ENCODE measurements at regions not wholly inside any gene's neighbourhood (a gene's known extent, or its start where the extent isn't known, plus 50 kb on each side); places are given as distances from the start of the nearest gene placed in this dataset.

- H3K4me1 ChIP-seq (ENCODE audit: insufficient read depth, insufficient read length), result no peaks in the 10 kb centered on the region
- H3K9ac ChIP-seq (ENCODE audit: insufficient read length, low read depth), result no peak overlapping the region
- no peak for DNase-seq (ENCODE audit: low read depth, low spot score)
- no peaks in the 10 kb centered on the region for H3K36me3 ChIP-seq (ENCODE audit: insufficient read depth, insufficient read length, low read length)
- TF ChIP-seq ZNF274 (IDR thresholded peaks at IDR 0.05; ENCODE audit: low read depth, low read length) (no peak), YY1 (IDR thresholded peaks at IDR 0.05; ENCODE audit: insufficient read depth, insufficient read length) (no peak), SUZ12 (IDR thresholded peaks at IDR 0.05; ENCODE audit: extremely low read depth, insufficient read depth, insufficient read length) (no peak)
- no peak overlapping the region for H3K4me3 ChIP-seq (ENCODE audit: insufficient read length, low read depth)
- H3K27me3 ChIP-seq (ENCODE audit: insufficient read depth, insufficient read length), result no peaks in the 10 kb centered on the region
- no peaks in the 10 kb centered on the region for H3K9me3 ChIP-seq (ENCODE audit: insufficient read depth, low read length)
Measured at GRCh38 chr6:139586273-139586672, 211.8 kb upstream of the CITED2 start.

GRCh38 chr6:139584599-139584998, 210.2 kb upstream of the CITED2 start:
- Histone ChIP-seq H3K4me1 (ENCODE audit: insufficient read depth, insufficient read length) (no peaks in the 10 kb centered on the region), H3K9me3 (ENCODE audit: insufficient read depth, low read length) (no peaks in the 10 kb centered on the region), H3K4me3 (ENCODE audit: insufficient read length, low read depth) (no peak overlapping the region), H3K27me3 (ENCODE audit: insufficient read depth, insufficient read length) (no peaks in the 10 kb centered on the region), H3K9ac (ENCODE audit: insufficient read length, low read depth) (no peak overlapping the region), H3K36me3 (ENCODE audit: insufficient read depth, insufficient read length, low read length) (no peaks in the 10 kb centered on the region)
- no peak for DNase-seq (ENCODE audit: low read depth, low spot score)
- TF ChIP-seq SUZ12 (IDR thresholded peaks at IDR 0.05; ENCODE audit: extremely low read depth, insufficient read depth, insufficient read length) (no peak), ZNF274 (IDR thresholded peaks at IDR 0.05; ENCODE audit: low read depth, low read length) (no peak), YY1 (IDR thresholded peaks at IDR 0.05; ENCODE audit: insufficient read depth, insufficient read length) (no peak)

- Histone ChIP-seq H3K4me3 (ENCODE audit: insufficient read length, low read depth) (no peak overlapping the region), H3K27me3 (ENCODE audit: insufficient read depth, insufficient read length) (no peaks in the 10 kb centered on the region), H3K9me3 (ENCODE audit: insufficient read depth, low read length) (no peaks in the 10 kb centered on the region), H3K36me3 (ENCODE audit: insufficient read depth, insufficient read length, low read length) (no peaks in the 10 kb centered on the region), H3K4me1 (ENCODE audit: insufficient read depth, insufficient read length) (no peaks in the 10 kb centered on the region), H3K9ac (ENCODE audit: insufficient read length, low read depth) (no peak overlapping the region)
- TF ChIP-seq SUZ12 (IDR thresholded peaks at IDR 0.05; ENCODE audit: extremely low read depth, insufficient read depth, insufficient read length) (no peak), YY1 (IDR thresholded peaks at IDR 0.05; ENCODE audit: insufficient read depth, insufficient read length) (no peak), ZNF274 (IDR thresholded peaks at IDR 0.05; ENCODE audit: low read depth, low read length) (no peak)
- no peak for DNase-seq (ENCODE audit: low read depth, low spot score)
Measured at GRCh38 chr6:139583420-139583819, 209.0 kb upstream of the CITED2 start.

- no peaks in the 10 kb centered on the region for H3K36me3 ChIP-seq (ENCODE audit: insufficient read depth, insufficient read length, low read length)
- H3K4me3 ChIP-seq (ENCODE audit: insufficient read length, low read depth), result no peak overlapping the region
- no peaks in the 10 kb centered on the region for H3K27me3 ChIP-seq (ENCODE audit: insufficient read depth, insufficient read length)
- no peak for TF ChIP-seq YY1 (IDR thresholded peaks at IDR 0.05; ENCODE audit: insufficient read depth, insufficient read length)
- no peak for TF ChIP-seq ZNF274 (IDR thresholded peaks at IDR 0.05; ENCODE audit: low read depth, low read length)
- no peak for TF ChIP-seq SUZ12 (IDR thresholded peaks at IDR 0.05; ENCODE audit: extremely low read depth, insufficient read depth, insufficient read length)
- no peaks in the 10 kb centered on the region for H3K4me1 ChIP-seq (ENCODE audit: insufficient read depth, insufficient read length)
- no peaks in the 10 kb centered on the region for H3K9me3 ChIP-seq (ENCODE audit: insufficient read depth, low read length)
- H3K9ac ChIP-seq (ENCODE audit: insufficient read length, low read depth), result no peak overlapping the region
- no peak for DNase-seq (ENCODE audit: low read depth, low spot score)
Measured at GRCh38 chr6:139582956-139583355, 208.5 kb upstream of the CITED2 start.

- no peak overlapping the region for H3K4me3 ChIP-seq (ENCODE audit: insufficient read length, low read depth)
Measured at GRCh38 chr6:139581485-139581865, 207.0 kb upstream of the CITED2 start.

GRCh38 chr6:139580592-139581484, 206.4 kb upstream of the CITED2 start:
- DNase-seq (ENCODE audit: low read depth, low spot score), result no peak
- Histone ChIP-seq H3K27me3 (ENCODE audit: insufficient read depth, insufficient read length) (no peaks in the 10 kb centered on the region), H3K4me3 (ENCODE audit: insufficient read length, low read depth) (no peak overlapping the region), H3K9me3 (ENCODE audit: insufficient read depth, low read length) (no peaks in the 10 kb centered on the region), H3K36me3 (ENCODE audit: insufficient read depth, insufficient read length, low read length) (no peaks in the 10 kb centered on the region), H3K4me1 (ENCODE audit: insufficient read depth, insufficient read length) (no peaks in the 10 kb centered on the region), H3K9ac (ENCODE audit: insufficient read length, low read depth) (no peak overlapping the region)
- TF ChIP-seq ZNF274 (IDR thresholded peaks at IDR 0.05; ENCODE audit: low read depth, low read length) (no peak), SUZ12 (IDR thresholded peaks at IDR 0.05; ENCODE audit: extremely low read depth, insufficient read depth, insufficient read length) (no peak), YY1 (IDR thresholded peaks at IDR 0.05; ENCODE audit: insufficient read depth, insufficient read length) (no peak)

More at GRCh38 chr6:139581485-139581865, 207.0 kb upstream of the CITED2 start:
- no peak overlapping the region for H3K9ac ChIP-seq (ENCODE audit: insufficient read length, low read depth)
- DNase-seq (ENCODE audit: low read depth, low spot score), result no peak
- H3K36me3 ChIP-seq (ENCODE audit: insufficient read depth, insufficient read length, low read length), result no peaks in the 10 kb centered on the region
- no peaks in the 10 kb centered on the region for H3K4me1 ChIP-seq (ENCODE audit: insufficient read depth, insufficient read length)
- no peaks in the 10 kb centered on the region for H3K9me3 ChIP-seq (ENCODE audit: insufficient read depth, low read length)
- no peaks in the 10 kb centered on the region for H3K27me3 ChIP-seq (ENCODE audit: insufficient read depth, insufficient read length)
- TF ChIP-seq ZNF274 (IDR thresholded peaks at IDR 0.05; ENCODE audit: low read depth, low read length), result no peak
- TF ChIP-seq SUZ12 (IDR thresholded peaks at IDR 0.05; ENCODE audit: extremely low read depth, insufficient read depth, insufficient read length), result no peak
- TF ChIP-seq YY1 (IDR thresholded peaks at IDR 0.05; ENCODE audit: insufficient read depth, insufficient read length), result no peak

- TF ChIP-seq ZNF274 (IDR thresholded peaks at IDR 0.05; ENCODE audit: low read depth, low read length) (no peak), SUZ12 (IDR thresholded peaks at IDR 0.05; ENCODE audit: extremely low read depth, insufficient read depth, insufficient read length) (no peak), YY1 (IDR thresholded peaks at IDR 0.05; ENCODE audit: insufficient read depth, insufficient read length) (no peak)
- Histone ChIP-seq H3K9ac (ENCODE audit: insufficient read length, low read depth) (no peak overlapping the region), H3K4me3 (ENCODE audit: insufficient read length, low read depth) (no peak overlapping the region), H3K4me1 (ENCODE audit: insufficient read depth, insufficient read length) (no peaks in the 10 kb centered on the region), H3K27me3 (ENCODE audit: insufficient read depth, insufficient read length) (no peaks in the 10 kb centered on the region), H3K9me3 (ENCODE audit: insufficient read depth, low read length) (no peaks in the 10 kb centered on the region), H3K36me3 (ENCODE audit: insufficient read depth, insufficient read length, low read length) (no peaks in the 10 kb centered on the region)
- no peak for DNase-seq (ENCODE audit: low read depth, low spot score)
Measured at GRCh38 chr6:139577763-139578604, 203.5 kb upstream of the CITED2 start.
